ENCODE measurements at regions not wholly inside any gene's neighbourhood (a gene's known extent, or its start where the extent isn't known, plus 50 kb on each side); places are given as distances from the start of the nearest gene placed in this dataset.

GRCh38 chr7:386385-386784 is 96.4 kb downstream of the FOXL3 start:
- DNase-seq (ENCODE audit: low read depth), result no peak

GRCh38 chr7:387132-388022 is 97.4 kb downstream of the FOXL3 start:
- DNase-seq (ENCODE audit: low read depth), result no peak

GRCh38 chr7:388023-388960 is 98.3 kb downstream of the FOXL3 start:
- no peak for DNase-seq (ENCODE audit: low read depth)

GRCh38 chr7:388961-389701 is 99.2 kb downstream of the FOXL3 start:
- no peak for DNase-seq (ENCODE audit: low read depth)

DNA sequence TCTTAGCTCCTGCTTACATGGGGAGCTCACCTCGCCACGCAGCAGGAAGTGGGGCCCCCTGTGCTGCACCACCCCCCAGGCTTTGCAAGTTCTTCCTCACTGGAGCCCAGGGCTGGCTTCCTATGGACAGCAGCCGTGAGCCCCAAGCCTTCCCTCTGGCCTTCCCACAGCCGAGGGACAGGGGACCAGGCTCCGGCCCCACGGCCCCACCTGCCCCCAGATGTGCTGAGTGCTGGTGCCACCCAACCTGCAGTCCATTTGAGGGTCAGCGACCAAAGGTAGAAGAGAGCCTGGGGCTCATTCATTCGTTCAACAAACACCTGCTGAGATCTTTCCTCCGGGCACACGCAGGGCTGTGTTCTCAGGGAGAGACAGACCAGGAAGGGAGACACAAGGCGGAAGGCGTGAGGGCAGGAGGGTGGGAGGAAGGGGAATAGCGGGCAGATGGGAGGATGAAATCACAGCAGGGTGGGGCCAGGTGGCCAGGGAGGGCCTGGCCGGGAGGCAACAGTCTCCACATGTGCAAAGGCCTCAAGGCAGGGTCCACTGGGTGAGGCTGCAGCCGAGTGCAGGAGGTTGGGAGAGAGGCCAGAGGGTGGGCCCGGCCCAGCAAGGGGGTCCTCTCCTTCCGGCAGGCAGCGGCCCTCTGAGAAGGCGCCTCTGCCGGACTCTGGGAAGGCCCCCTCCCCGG is 100.1 kb downstream of the FOXL3 start:
- no peak for DNase-seq (ENCODE audit: low read depth)

DNA sequence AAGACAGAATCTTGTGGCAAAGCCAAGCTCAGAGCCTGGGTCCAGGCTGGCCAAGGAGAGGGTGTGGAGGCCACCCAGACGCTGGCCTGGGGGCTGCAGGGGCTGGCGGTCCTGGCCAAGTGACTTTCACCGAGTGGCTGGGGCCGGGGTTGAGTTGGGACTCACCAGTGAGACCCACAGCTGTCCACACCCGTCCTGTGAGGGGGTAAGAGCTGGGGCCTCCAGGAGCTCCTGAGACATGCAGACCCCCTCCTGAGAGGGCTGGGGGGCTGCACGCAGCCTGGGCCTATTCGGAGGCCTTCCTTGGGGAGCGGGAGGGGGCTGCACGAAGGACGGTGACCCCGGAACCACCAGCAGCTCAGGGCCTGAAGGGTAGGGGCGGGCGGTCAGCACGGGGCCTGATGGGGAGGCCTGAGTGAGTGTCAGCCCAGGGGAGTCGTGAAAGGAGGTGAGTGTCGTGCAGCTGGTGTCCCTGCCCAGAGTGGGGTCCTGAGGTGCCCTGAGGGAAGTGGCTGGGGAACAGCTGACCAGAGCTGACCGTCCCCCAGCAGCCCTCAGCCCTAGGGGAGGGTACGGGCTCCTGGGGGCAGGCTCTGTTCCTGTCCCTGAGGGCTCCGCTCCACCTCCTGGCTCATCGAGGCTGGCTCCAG is 100.9 kb downstream of the FOXL3 start:
- DNase-seq (ENCODE audit: low read depth), result no peak

GRCh38 chr7:391411-391951 is 101.5 kb downstream of the FOXL3 start:
- DNase-seq (ENCODE audit: low read depth), result no peak

DNA sequence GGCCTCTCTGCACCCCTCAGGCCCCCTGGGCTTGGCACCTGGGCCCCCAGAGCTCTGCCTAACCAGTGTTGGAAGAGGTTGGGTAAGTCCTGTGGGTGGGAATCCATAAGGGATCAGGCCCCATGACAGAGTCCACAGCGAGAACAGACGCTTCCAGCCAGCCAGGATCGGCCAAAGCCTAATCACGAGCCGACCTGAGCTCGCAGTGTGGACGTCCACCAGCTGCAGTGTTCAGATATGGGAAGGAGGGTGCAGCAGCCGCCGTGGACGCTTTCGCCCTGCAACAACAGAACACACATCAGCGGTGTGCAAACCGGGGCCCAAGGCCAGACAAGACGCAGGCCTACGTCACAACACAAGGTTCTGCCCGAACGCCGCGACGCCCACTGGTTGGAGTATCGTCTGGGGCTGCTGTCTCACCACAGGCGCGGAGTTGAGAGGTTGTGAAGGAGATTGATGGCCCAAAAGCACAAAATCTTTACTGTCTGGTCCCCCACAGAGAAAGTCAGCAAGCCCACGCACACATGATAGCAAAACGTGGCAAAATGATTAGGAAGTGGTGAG is 102.1 kb downstream of the FOXL3 start:
- DNase-seq (ENCODE audit: low read depth), result no peak

DNA sequence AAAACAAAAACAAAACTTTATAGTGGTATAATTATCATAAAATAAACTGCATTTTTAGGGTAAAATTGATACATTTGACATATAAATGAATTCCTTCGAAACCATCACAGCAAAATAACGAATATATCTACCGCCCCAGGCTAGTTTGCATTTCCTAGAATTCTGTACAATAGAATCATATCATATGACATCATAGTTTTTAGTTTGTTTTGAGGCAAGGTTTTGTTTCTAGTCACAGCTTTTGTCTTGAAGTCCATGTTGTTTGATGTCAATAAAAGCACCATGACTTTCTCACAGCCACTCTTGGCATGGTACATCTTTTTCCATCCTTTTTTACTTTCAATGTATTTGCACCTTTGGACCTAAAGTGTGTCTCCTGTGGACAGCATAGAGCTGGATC is 102.9 kb downstream of the FOXL3 start:
- no peak for DNase-seq (ENCODE audit: low read depth)

- no peak for DNase-seq (ENCODE audit: low read depth)
Measured at GRCh38 chr7:395643-396042, 105.7 kb downstream of the FOXL3 start.

DNA sequence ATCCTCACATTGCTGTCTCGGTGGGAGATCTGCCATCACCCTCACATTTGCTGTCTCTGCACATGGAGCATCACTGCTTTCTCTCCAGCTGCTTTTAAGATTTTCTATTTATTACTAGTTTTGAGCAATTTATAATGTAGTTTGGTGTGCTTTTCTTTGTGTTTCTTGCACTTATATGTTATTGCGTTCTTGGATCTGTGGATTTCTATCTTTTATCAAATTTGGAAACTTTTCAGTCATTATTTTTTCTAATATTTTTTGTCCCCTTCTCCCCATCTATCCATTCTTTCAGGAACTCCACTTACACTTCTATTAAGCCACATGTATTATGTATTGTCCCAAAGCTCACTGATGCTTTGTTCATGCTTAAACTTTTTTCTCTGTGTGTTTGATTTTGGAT is 108.9 kb downstream of the FOXL3 start:
- no peak for DNase-seq (ENCODE audit: low read depth)

GRCh38 chr7:400901-401485 is 111.0 kb downstream of the FOXL3 start:
- DNase-seq (ENCODE audit: low read depth), result no peak

DNA sequence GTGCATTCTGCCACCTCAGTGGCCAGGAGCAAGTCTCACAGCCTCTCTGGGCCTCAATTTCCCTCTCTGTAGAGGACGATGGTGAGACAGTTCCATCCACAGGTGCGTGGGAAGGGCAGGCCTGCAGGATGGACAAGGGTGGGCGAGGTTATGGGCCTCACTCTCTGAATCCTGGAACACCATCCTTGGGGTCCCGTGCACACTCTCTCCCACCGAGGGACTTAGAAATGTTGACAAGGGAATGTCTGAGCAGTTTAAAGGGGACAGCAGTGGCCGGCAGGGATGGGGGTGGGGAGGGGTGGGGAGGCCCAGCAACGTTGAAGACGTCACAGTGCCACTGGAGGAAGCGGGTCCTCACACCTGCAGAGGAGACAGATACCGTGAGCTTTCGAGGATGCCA is 111.5 kb downstream of the FOXL3 start:
- DNase-seq (ENCODE audit: low read depth), result no peak

DNA sequence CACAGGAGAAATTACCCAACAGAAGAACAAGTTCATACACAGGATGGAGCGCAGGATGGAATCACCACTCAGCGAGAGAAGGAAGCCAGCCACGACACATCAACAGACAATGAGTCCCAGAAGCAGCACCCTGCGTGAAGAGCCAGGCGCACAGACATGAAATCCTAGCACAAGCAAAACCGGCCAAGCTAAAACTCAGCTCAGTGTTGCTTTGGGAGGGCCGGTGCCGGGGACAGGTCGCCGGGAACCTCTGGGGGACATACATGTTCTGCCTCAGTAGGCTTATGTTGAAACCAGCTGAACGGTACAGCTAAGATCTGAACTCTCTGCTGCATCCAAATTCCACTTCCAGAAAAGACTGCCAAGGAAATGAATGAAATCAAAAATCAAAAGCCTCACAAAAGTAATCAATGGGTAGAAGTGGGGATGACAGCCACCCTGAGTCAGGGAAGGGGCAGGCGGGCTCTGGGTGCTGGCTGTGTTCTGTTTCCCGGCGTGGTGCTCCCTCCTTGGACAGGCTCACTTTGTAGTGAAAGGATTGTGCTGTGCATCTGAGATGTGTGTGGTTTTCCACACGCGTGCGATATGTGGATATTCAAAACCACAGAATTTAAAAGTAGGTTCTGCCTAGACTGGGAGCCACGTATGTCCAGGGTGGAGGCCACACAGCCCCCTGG is 114.7 kb downstream of the PDGFA start:
- no peak for DNase-seq (ENCODE audit: low read depth)

DNA sequence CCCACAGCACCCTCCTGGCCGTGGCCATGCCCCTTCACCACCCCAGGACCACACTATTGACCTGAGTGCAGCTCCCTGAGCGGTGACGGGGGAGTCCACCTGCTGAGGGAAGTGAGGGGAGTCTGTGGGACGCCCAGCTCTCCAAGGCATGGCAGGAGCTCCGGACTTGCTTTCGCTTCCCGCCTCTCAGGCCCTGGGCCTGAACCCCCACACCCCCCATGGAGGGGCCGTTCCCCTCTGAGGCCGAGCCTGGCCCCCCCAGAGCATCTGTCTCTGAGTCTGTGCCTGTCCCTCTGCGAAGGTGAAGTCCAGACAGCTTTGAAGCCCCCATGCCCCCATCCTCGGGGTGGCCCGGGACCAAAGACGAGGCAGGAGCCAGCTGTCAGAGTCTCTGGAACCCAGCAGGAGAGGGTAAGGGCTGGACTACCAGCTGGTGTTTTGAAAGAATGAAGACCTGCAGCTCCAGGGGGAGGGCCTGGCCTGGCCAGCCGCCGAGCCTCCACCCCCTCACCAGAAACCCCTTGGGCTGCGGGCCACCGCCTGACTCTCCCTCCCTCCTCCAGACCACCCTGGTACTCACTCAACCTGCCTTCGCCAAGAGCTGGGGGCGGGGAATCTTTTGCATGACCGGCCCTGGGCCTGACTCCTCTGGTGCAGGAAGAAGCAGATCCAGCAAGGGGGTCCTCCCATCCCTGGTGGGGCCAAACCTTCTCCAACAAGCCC is 114.0 kb downstream of the PDGFA start:
- DNase-seq (ENCODE audit: low read depth), result no peak

- no peak for DNase-seq (ENCODE audit: low read depth)
Measured at GRCh38 chr7:407721-408539, 111.7 kb downstream of the PDGFA start.

DNA sequence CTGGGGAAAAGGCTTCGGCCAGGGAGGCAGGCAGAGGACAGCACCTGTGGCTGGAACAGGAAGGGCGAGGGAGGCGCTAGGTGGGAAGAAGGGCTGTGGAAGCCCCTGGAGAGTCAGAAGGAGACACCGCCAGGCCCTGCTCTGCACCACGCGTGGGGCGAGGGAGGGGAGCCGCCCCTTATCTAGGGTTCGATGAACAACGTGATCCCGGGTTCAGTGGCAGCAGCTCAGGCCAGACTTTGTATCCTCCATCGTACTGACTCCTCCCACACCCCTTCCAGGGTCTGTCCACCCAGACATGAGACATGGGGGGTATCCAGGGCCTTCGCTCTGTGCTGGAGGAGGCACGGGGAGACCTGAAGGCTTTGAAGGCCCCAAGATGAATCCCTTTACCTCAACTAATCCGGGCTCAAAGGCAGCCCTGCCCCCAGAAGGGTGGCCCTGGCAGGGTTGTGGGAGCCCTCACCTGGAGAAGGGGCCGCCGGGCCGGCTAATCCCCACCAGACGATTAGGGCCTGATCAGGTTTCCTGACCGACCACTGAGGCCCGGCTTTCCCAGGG is 110.8 kb downstream of the PDGFA start:
- DNase-seq (ENCODE audit: low read depth), result no peak
